ENCODE measurements at regions not wholly inside any gene's neighbourhood (a gene's known extent, or its start where the extent isn't known, plus 50 kb on each side); places are given as distances from the start of the nearest gene placed in this dataset.

GRCh38 chr2:238771218-238771617 lies 76.7 kb upstream of the TWIST2 start:
- no peaks in the 10 kb centered on the region for H3K36me3 Mint-ChIP-seq (ENCODE audit: insufficient read depth)
- no peak for DNase-seq (ENCODE audit: low spot score, unreplicated experiment)
- peaks cover 57% of the 10 kb centered on the region for H3K27me3 Mint-ChIP-seq
- H3K27ac Mint-ChIP-seq = no peak overlapping the region
- H3K9me3 Mint-ChIP-seq (ENCODE audit: low read depth) = no peaks in the 10 kb centered on the region
- H3K4me1 Mint-ChIP-seq (ENCODE audit: low read depth) = peaks cover 27% of the 10 kb centered on the region
- peak; percentile 40 for TF ChIP-seq CTCF (IDR thresholded peaks at IDR 0.05; ENCODE audit: unreplicated experiment)
- H3K4me3 Mint-ChIP-seq (ENCODE audit: low read depth) = no peak overlapping the region

- H3K9me3 Mint-ChIP-seq (ENCODE audit: low read depth) = no peaks in the 10 kb centered on the region
- TF ChIP-seq CTCF (IDR thresholded peaks at IDR 0.05; ENCODE audit: unreplicated experiment) = no peak
- H3K27me3 Mint-ChIP-seq = peaks cover 52% of the 10 kb centered on the region
- H3K4me3 Mint-ChIP-seq (ENCODE audit: low read depth) = no peak overlapping the region
- H3K36me3 Mint-ChIP-seq (ENCODE audit: insufficient read depth) = no peaks in the 10 kb centered on the region
- peaks cover 27% of the 10 kb centered on the region for H3K4me1 Mint-ChIP-seq (ENCODE audit: low read depth)
- DNase-seq (ENCODE audit: low spot score, unreplicated experiment) = no peak
- H3K27ac Mint-ChIP-seq = no peak overlapping the region
These were observed 76.2 kb upstream of the TWIST2 start for GRCh38 chr2:238771639-238772038.

GRCh38 chr2:238772635-238773297 lies 75.1 kb upstream of the TWIST2 start:
- H3K9me3 Mint-ChIP-seq (ENCODE audit: low read depth) = no peaks in the 10 kb centered on the region
- H3K36me3 Mint-ChIP-seq (ENCODE audit: insufficient read depth) = no peaks in the 10 kb centered on the region
- peaks cover 48% of the 10 kb centered on the region for H3K27me3 Mint-ChIP-seq
- H3K4me1 Mint-ChIP-seq (ENCODE audit: low read depth) = peaks cover 24% of the 10 kb centered on the region
- no peak for DNase-seq (ENCODE audit: low spot score, unreplicated experiment)
- no peak overlapping the region for H3K4me3 Mint-ChIP-seq (ENCODE audit: low read depth)
- TF ChIP-seq CTCF (IDR thresholded peaks at IDR 0.05; ENCODE audit: unreplicated experiment) = no peak
- no peak overlapping the region for H3K27ac Mint-ChIP-seq

- H3K27ac Mint-ChIP-seq = no peak overlapping the region
- no peaks in the 10 kb centered on the region for H3K36me3 Mint-ChIP-seq (ENCODE audit: insufficient read depth)
- H3K27me3 Mint-ChIP-seq = peaks cover 45% of the 10 kb centered on the region
- DNase-seq (ENCODE audit: low spot score, unreplicated experiment) = no peak
- H3K4me1 Mint-ChIP-seq (ENCODE audit: low read depth) = peaks cover 24% of the 10 kb centered on the region
- no peak overlapping the region for H3K4me3 Mint-ChIP-seq (ENCODE audit: low read depth)
- no peak for TF ChIP-seq CTCF (IDR thresholded peaks at IDR 0.05; ENCODE audit: unreplicated experiment)
- no peaks in the 10 kb centered on the region for H3K9me3 Mint-ChIP-seq (ENCODE audit: low read depth)
These were observed 74.4 kb upstream of the TWIST2 start for GRCh38 chr2:238773472-238773871.

- H3K4me1 Mint-ChIP-seq (ENCODE audit: low read depth) = peaks cover 24% of the 10 kb centered on the region
- H3K36me3 Mint-ChIP-seq (ENCODE audit: insufficient read depth) = no peaks in the 10 kb centered on the region
- no peaks in the 10 kb centered on the region for H3K9me3 Mint-ChIP-seq (ENCODE audit: low read depth)
- TF ChIP-seq CTCF (IDR thresholded peaks at IDR 0.05; ENCODE audit: unreplicated experiment) = no peak
- peak overlapping the region; percentile 17 for H3K27ac Mint-ChIP-seq
- no peak overlapping the region for H3K4me3 Mint-ChIP-seq (ENCODE audit: low read depth)
- H3K27me3 Mint-ChIP-seq = peaks cover 39% of the 10 kb centered on the region
- DNase-seq (ENCODE audit: low spot score, unreplicated experiment) = no peak
These were observed 73.8 kb upstream of the TWIST2 start for GRCh38 chr2:238774071-238774470.
